ENCODE measurements at regions not wholly inside any gene's neighbourhood (a gene's known extent, or its start where the extent isn't known, plus 50 kb on each side); places are given as distances from the start of the nearest gene placed in this dataset.

- TF ChIP-seq CSDC2 (CRISPR knock-in tag; IDR thresholded peaks at IDR 0.05) (no peak), TSHZ2 (CRISPR knock-in tag; IDR thresholded peaks at IDR 0.05) (no peak), ESRRG (CRISPR knock-in tag; IDR thresholded peaks at IDR 0.05) (no peak), OSR1 (CRISPR knock-in tag; IDR thresholded peaks at IDR 0.05) (no peak), ZFP30 (CRISPR knock-in tag; IDR thresholded peaks at IDR 0.05) (no peak), ZNF8 (CRISPR knock-in tag; IDR thresholded peaks at IDR 0.05) (no peak), GLIS3 (CRISPR knock-in tag; IDR thresholded peaks at IDR 0.05) (no peak), ZNF70 (CRISPR knock-in tag; IDR thresholded peaks at IDR 0.05) (no peak), ZNF565 (CRISPR knock-in tag; conservative IDR thresholded peaks at IDR 0.05; ENCODE audit: low read depth) (no peak), TCF4 (CRISPR knock-in tag; IDR thresholded peaks at IDR 0.05; ENCODE audit: borderline replicate concordance) (no peak), ZC3H10 (CRISPR knock-in tag; IDR thresholded peaks at IDR 0.05) (no peak), ARNTL (CRISPR knock-in tag; IDR thresholded peaks at IDR 0.05; ENCODE audit: borderline replicate concordance, low read depth) (no peak), CSRNP3 (CRISPR knock-in tag; IDR thresholded peaks at IDR 0.05) (no peak)
- TF ChIP-seq, protein P1, sequence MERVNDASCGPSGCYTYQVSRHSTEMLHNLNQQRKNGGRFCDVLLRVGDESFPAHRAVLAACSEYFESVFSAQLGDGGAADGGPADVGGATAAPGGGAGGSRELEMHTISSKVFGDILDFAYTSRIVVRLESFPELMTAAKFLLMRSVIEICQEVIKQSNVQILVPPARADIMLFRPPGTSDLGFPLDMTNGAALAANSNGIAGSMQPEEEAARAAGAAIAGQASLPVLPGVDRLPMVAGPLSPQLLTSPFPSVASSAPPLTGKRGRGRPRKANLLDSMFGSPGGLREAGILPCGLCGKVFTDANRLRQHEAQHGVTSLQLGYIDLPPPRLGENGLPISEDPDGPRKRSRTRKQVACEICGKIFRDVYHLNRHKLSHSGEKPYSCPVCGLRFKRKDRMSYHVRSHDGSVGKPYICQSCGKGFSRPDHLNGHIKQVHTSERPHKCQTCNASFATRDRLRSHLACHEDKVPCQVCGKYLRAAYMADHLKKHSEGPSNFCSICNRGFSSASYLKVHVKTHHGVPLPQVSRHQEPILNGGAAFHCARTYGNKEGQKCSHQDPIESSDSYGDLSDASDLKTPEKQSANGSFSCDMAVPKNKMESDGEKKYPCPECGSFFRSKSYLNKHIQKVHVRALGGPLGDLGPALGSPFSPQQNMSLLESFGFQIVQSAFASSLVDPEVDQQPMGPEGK (CRISPR knock-in tag; IDR thresholded peaks at IDR 0.05; ENCODE audit: borderline replicate concordance): no peak
These were observed 117.9 kb downstream of the MTPAP start for GRCh38 chr10:30231071-30231652.

All from SK-N-SH treated with all-trans-retinoic acid at 6 μM for 48 hours (cell line).